HFF-Myc (cell line): ENCODE measurements at regions not wholly inside any gene's neighbourhood (a gene's known extent, or its start where the extent isn't known, plus 50 kb on each side); places are given as distances from the start of the nearest gene placed in this dataset.

Experiments
- DNase-seq: peaks from one replicate; pipeline ENCODE4 v3.0.0-alpha.2; 2011; ENCODE audit warnings: low read depth; ENCODE audit errors: extremely low read depth
- H3K4me3 ChIP-seq: replicated peaks from 2 replicates; pipeline ENCODE4 v1.5.1; 2011; ENCODE audit warnings: low read depth, mild to moderate bottlenecking, control low read depth, low read length
- CTCF ChIP-seq: IDR thresholded peaks from 2 replicates; pipeline ENCODE4 v1.5.1; 2012; ENCODE audit warnings: mild to moderate bottlenecking, low read depth, low read length, control low read depth; ENCODE audit errors: missing control alignments

- no peak for TF ChIP-seq CTCF
- DNase-seq = no peak
- H3K4me3 ChIP-seq = no peak overlapping the region
Measured at GRCh38 chr5:179410291-179411160, 65.3 kb upstream of the ADAMTS2 start.

DNA sequence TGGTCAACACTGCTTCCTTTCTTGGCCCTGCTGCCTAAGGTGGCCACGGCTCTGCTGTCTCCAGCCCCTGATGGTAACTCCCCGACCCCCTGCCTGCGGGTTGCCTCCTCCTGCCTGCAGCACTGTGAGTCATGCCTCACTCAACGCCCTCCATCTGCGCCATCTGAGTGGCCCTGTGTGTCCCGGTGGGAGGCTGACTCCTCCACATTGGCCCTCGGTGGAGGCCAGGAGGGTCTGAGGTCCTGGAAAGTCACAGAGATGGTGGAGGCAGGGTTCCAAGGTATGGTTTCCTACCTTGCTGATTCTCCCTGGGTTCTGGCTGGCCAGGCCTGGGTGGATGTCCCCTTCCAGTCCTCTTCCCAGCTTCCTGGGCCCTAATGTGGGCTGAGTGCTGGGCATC is 64.5 kb upstream of the ADAMTS2 start:
- H3K4me3 ChIP-seq = no peak overlapping the region
- DNase-seq = no peak
- TF ChIP-seq CTCF = no peak

- no peak for TF ChIP-seq CTCF
- no peak for DNase-seq
- no peak overlapping the region for H3K4me3 ChIP-seq
Measured at GRCh38 chr5:179408611-179409010, 63.4 kb upstream of the ADAMTS2 start.

GRCh38 chr5:179407191-179408175 is 62.2 kb upstream of the ADAMTS2 start:
- no peak overlapping the region for H3K4me3 ChIP-seq
- DNase-seq = peak; percentile 11
- no peak for TF ChIP-seq CTCF

- no peak for DNase-seq
- H3K4me3 ChIP-seq = no peak overlapping the region
- TF ChIP-seq CTCF = no peak
Measured at GRCh38 chr5:179406031-179406961, 61.0 kb upstream of the ADAMTS2 start.

GRCh38 chr5:179405426-179406030 is 60.3 kb upstream of the ADAMTS2 start:
- H3K4me3 ChIP-seq = no peak overlapping the region
- no peak for TF ChIP-seq CTCF
- no peak for DNase-seq
